ENCODE measurements at regions not wholly inside any gene's neighbourhood (a gene's known extent, or its start where the extent isn't known, plus 50 kb on each side); places are given as distances from the start of the nearest gene placed in this dataset.

DNA sequence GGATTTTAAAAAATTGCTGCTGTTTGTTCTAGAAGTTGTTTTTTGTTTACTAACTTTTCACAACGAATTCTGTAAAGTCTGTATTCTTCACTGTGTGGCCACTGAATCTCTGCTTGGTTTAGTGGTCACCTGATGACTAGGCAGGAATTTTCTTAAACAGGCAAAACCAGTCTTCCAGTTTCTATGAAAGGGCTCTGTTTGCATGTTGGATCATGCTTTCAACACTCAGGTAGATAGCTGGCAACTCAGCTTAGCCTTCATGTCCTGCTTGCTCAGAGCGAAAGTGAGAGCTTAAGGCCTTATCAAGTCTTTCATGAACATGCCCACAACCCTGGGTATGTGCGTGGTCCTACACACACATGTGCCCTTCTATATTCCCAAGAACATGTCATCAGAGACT is 52.4 kb upstream of the CCDC190 start:
- no peak for TF ChIP-seq EZH2 (IDR thresholded peaks at IDR 0.05; ENCODE audit: borderline replicate concordance, low read depth, low read length, poor library complexity, severe bottlenecking)
- TF ChIP-seq, protein P1, sequence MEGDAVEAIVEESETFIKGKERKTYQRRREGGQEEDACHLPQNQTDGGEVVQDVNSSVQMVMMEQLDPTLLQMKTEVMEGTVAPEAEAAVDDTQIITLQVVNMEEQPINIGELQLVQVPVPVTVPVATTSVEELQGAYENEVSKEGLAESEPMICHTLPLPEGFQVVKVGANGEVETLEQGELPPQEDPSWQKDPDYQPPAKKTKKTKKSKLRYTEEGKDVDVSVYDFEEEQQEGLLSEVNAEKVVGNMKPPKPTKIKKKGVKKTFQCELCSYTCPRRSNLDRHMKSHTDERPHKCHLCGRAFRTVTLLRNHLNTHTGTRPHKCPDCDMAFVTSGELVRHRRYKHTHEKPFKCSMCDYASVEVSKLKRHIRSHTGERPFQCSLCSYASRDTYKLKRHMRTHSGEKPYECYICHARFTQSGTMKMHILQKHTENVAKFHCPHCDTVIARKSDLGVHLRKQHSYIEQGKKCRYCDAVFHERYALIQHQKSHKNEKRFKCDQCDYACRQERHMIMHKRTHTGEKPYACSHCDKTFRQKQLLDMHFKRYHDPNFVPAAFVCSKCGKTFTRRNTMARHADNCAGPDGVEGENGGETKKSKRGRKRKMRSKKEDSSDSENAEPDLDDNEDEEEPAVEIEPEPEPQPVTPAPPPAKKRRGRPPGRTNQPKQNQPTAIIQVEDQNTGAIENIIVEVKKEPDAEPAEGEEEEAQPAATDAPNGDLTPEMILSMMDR (conservative IDR thresholded peaks at IDR 0.05; ENCODE audit: low read depth, low read length): no peak
- peaks cover 17% of the 10 kb centered on the region for H3K9me3 ChIP-seq (ENCODE audit: low read depth, low read length, poor library complexity, severe bottlenecking)

DNA sequence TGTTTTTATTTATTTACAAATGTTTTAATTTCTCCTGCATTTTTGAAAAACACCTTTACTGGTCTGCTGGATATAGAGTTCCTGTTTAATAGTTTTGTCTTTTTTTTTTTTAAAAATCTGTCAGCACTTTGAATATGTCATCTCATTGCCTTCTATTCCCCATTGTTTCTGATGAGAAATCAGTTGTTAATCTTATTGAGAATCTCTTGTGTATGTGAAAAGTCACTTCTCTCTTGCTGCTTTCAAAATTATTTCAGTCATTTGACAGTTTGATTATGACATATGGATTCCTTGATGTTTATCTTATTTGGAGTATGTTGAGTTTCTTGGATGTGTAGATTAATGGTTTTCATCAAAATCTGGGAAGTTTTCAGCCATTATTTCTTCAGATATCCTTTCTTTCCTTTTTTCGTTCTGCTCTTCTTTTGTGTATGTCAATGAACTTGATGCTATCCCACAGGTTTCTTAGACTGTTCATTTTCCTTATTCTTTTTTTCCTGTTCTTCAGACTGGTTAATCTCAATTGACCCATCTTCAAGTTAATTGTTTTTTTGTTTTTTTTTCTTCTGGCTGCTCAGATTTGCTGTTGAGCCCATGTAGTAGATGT is 51.2 kb upstream of the CCDC190 start:
- H3K4me1 ChIP-seq (ENCODE audit: insufficient read depth, low read length, poor library complexity, severe bottlenecking): no peaks in the 10 kb centered on the region
- ChIA-PET POLR2A (ENCODE audit: low non-redundant PET) (no interaction called here), CTCF (no interaction called here)
- intact Hi-C loops (cut with micrococcal nuclease; ENCODE audit: unreplicated experiment): no loop called here
- H3K27me3 ChIP-seq (replicated peaks; ENCODE audit: insufficient read depth, low read depth, low read length, poor library complexity): no peaks in the 10 kb centered on the region
- peaks cover 17% of the 10 kb centered on the region for H3K9me3 ChIP-seq (ENCODE audit: low read depth, low read length, poor library complexity, severe bottlenecking)
- no peaks in the 10 kb centered on the region for H3K36me3 ChIP-seq (ENCODE audit: insufficient read depth, low read length, poor library complexity, severe bottlenecking)
- DNase-seq (ENCODE audit: low spot score): no peak
- TF ChIP-seq EZH2 (IDR thresholded peaks at IDR 0.05; ENCODE audit: borderline replicate concordance, low read depth, low read length, poor library complexity, severe bottlenecking): no peak
- TF ChIP-seq, protein P1 (conservative IDR thresholded peaks at IDR 0.05; ENCODE audit: low read depth, low read length): no peak
- H3K27ac ChIP-seq (ENCODE audit: low read depth, low read length, poor library complexity, severe bottlenecking): no peak overlapping the region
- no TSS peak for BruUV-seq (replicated peaks)
- no peak overlapping the region for H3K4me3 ChIP-seq (ENCODE audit: low read depth, low read length, poor library complexity, severe bottlenecking)

More for the DNA sequence above, 52.4 kb upstream of the CCDC190 start:
- Histone ChIP-seq H3K27me3 (replicated peaks; ENCODE audit: insufficient read depth, low read depth, low read length, poor library complexity) (no peaks in the 10 kb centered on the region), H3K27ac (ENCODE audit: low read depth, low read length, poor library complexity, severe bottlenecking) (no peak overlapping the region), H3K36me3 (ENCODE audit: insufficient read depth, low read length, poor library complexity, severe bottlenecking) (no peaks in the 10 kb centered on the region), H3K4me1 (ENCODE audit: insufficient read depth, low read length, poor library complexity, severe bottlenecking) (no peaks in the 10 kb centered on the region), H3K4me3 (ENCODE audit: low read depth, low read length, poor library complexity, severe bottlenecking) (no peak overlapping the region)
- CTCF ChIA-PET: no interaction called here
- POLR2A ChIA-PET (ENCODE audit: low non-redundant PET): no interaction called here
- intact Hi-C loops (cut with micrococcal nuclease; ENCODE audit: unreplicated experiment): no loop called here
- DNase-seq (ENCODE audit: low spot score): no peak
- BruUV-seq (replicated peaks): no TSS peak
